ENCODE measurements at regions not wholly inside any gene's neighbourhood (a gene's known extent, or its start where the extent isn't known, plus 50 kb on each side); places are given as distances from the start of the nearest gene placed in this dataset.

DNA sequence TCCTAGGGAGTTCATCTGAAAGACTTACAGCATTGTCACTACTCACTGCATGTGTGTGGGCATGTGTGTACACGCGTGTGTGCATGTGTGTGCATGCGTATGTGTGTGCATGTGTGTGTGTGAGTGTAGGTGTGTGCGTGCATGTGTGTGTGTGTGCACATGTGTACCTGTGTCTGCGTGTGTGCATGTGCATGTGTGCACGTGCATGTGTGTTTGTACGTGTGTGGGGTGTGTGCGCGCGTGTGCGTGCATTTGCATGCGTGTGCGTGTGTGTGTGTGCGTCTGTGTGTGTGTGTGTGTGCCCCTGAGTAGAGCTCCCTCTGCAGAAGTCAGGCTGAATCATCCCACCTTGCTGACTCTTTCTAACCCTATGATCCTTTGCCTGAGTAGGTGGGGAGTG, 114.8 kb upstream of the RBFOX1 start:
- Histone ChIP-seq H3K9ac (replicated peaks; ENCODE audit: extremely low read depth, insufficient read depth, low read length) (no peak overlapping the region), H2AFZ (ENCODE audit: low read depth, low read length) (no peak overlapping the region), H3K79me2 (ENCODE audit: control insufficient read depth, insufficient read depth, low read length) (no peaks in the 10 kb centered on the region), H3K4me2 (ENCODE audit: insufficient read depth, low read length) (no peak overlapping the region), H3K4me1 (ENCODE audit: control insufficient read depth, extremely low read depth, insufficient read depth, low read length) (no peaks in the 10 kb centered on the region), H3K36me3 (ENCODE audit: control insufficient read depth in 2 of 2, extremely low read depth in 1 of 2, insufficient read depth in 2 of 2, low read length in 2 of 2) (no peaks in the 10 kb centered on the region), H3K27me3 (ENCODE audit: control insufficient read depth in 2 of 2, insufficient read depth in 2 of 2, low read length in 2 of 2) (no peaks in the 10 kb centered on the region), H3K9me1 (replicated peaks; ENCODE audit: control insufficient read depth, extremely low read depth, insufficient read depth, low read length) (no peaks in the 10 kb centered on the region), H4K20me1 (replicated peaks; ENCODE audit: control insufficient read depth, extremely low read depth, insufficient read depth, low read length) (no peaks in the 10 kb centered on the region), H3K27ac (ENCODE audit: insufficient read depth, low read depth, low read length) (no peak overlapping the region), H3K4me3 (replicated peaks in 1 of 3; ENCODE audit: insufficient read depth in 1 of 3, low read depth in 1 of 3, low read length in 3 of 3) (no peak overlapping the region), H3K9me3 (replicated peaks; ENCODE audit: control insufficient read depth, insufficient read depth, low read length) (peaks cover 7% of the 10 kb centered on the region)
- intact Hi-C loops (cut with micrococcal nuclease), result no loop called here
- ChIA-PET POLR2A (no interaction called here), CTCF (no interaction called here)
- DNase-seq (ENCODE audit: low read depth, low spot score) (no peak), FAIRE-seq (no peak)
- dilution Hi-C loops (cut with MboI; ENCODE audit: extremely low pct_ligation_motif_present, low sequenced_read_pairs), result no loop called here
- TF ChIP-seq MYC (IDR thresholded peaks at IDR 0.05; ENCODE audit: low read depth, low read length) (no peak), EZH2 (IDR thresholded peaks at IDR 0.05; ENCODE audit: borderline replicate concordance, low read depth, low read length, severe bottlenecking) (no peak), GATA2 (IDR thresholded peaks at IDR 0.05; ENCODE audit: insufficient read depth, insufficient read length, low read depth, low read length) (no peak), POLR2AphosphoS5 (IDR thresholded peaks at IDR 0.05; ENCODE audit: insufficient read depth, low read depth, low read length) (no peak), FOS (IDR thresholded peaks at IDR 0.05; ENCODE audit: borderline replicate concordance, insufficient read depth, low read length) (no peak), JUN (IDR thresholded peaks at IDR 0.05; ENCODE audit: borderline replicate concordance, insufficient read depth, insufficient read length, low read depth) (no peak), POLR2A (IDR thresholded peaks at IDR 0.05; ENCODE audit: low read depth, low read length) (no peak)
- TF ChIP-seq, protein P1, sequence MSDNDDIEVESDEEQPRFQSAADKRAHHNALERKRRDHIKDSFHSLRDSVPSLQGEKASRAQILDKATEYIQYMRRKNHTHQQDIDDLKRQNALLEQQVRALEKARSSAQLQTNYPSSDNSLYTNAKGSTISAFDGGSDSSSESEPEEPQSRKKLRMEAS (IDR thresholded peaks at IDR 0.05; ENCODE audit: insufficient read depth, insufficient read length), result no peak
- TF ChIP-seq, protein P2, sequence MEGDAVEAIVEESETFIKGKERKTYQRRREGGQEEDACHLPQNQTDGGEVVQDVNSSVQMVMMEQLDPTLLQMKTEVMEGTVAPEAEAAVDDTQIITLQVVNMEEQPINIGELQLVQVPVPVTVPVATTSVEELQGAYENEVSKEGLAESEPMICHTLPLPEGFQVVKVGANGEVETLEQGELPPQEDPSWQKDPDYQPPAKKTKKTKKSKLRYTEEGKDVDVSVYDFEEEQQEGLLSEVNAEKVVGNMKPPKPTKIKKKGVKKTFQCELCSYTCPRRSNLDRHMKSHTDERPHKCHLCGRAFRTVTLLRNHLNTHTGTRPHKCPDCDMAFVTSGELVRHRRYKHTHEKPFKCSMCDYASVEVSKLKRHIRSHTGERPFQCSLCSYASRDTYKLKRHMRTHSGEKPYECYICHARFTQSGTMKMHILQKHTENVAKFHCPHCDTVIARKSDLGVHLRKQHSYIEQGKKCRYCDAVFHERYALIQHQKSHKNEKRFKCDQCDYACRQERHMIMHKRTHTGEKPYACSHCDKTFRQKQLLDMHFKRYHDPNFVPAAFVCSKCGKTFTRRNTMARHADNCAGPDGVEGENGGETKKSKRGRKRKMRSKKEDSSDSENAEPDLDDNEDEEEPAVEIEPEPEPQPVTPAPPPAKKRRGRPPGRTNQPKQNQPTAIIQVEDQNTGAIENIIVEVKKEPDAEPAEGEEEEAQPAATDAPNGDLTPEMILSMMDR (IDR thresholded peaks at IDR 0.05; ENCODE audit: extremely low read depth in 1 of 2, insufficient read depth in 1 of 2, low read depth in 1 of 2, low read length in 2 of 2), result no peak
- no TSS peak for BruUV-seq (replicated peaks)
